Ecto neural progenitor cell (in vitro differentiated cells): ENCODE measurements at regions not wholly inside any gene's neighbourhood (a gene's known extent, or its start where the extent isn't known, plus 50 kb on each side); places are given as distances from the start of the nearest gene placed in this dataset.
"Not testable (repeated sequence)": the region's sequence is repeated elsewhere in the genome, so short reads cannot be mapped to it uniquely, and the experiment has no call there.

Experiments used
- DNase-seq: peaks from one replicate; pipeline ENCODE4 v3.0.0-alpha.2; 2018; ENCODE audit warnings: low spot score

DNA sequence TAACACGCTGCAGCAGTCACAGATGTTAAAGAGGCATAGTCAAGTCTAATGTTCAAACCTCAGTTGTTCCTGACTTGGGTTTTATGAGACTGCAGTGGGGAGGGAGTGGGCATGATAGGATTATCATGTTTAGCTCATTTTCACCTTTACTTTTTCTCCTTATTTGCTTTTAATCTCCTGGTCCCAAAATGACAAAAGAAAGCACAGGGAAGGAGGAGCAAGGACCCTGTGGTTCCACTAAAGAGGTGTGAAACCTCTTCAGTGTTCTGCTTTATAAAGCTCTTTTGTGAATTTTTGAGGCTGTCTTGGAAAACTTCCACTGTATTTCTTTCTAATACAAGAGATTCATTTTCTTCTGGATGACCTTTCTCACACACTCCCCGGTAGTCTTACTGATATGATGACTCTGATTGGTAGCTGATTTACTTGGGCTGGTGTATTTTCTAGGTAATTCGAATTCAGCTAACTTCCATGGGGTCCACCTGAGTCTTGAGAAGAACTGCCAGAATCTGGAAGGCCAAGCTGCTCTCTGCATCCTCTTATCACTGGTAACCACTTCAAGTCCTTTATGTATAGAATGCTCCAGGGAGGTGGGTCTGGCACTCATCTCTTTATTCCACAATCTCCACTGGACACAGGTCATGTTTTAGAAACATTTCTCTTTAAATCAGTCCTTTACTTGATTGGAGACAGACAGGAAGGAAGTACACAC is 1364.4 kb upstream of the CDH9 start:
- DNase-seq: no peak

DNA sequence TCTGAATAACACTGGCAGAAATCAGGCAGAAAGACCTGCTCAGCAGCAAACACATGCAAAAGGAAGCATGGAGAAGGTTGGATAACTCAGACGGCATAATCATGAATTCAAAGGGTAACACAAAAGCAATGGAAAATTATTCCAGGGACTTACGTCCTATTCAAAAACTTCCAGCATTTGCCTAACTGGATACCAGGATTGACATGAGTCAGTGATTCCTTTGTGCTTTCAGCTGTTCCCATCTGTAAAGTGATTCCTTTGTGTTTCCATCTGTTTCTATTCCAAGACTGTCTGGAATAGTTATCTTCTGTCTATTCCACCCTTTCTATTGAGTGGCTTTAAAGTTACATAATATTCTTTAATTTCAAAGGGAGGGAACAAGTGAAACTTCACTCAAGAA is 1361.7 kb upstream of the CDH9 start:
- no peak for DNase-seq

DNA sequence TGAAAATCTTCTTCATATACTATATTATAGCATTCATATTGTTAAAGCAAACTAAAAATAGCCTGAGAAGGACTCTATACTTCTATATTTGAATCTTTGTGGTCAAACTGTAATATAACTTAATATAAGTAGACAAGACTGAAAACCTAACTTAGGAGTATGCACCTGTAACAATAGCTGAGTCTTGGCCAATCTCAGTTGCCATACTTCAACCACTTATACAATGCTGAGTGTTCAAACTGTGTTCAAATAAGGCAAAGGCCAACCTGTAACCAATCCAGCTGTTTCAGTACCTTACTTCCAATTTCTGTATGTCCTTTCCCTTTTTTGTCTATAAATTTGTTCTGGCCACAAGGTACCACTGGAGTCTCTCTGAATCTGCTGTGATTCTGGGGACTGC is 1360.8 kb upstream of the CDH9 start:
- no peak for DNase-seq

DNA sequence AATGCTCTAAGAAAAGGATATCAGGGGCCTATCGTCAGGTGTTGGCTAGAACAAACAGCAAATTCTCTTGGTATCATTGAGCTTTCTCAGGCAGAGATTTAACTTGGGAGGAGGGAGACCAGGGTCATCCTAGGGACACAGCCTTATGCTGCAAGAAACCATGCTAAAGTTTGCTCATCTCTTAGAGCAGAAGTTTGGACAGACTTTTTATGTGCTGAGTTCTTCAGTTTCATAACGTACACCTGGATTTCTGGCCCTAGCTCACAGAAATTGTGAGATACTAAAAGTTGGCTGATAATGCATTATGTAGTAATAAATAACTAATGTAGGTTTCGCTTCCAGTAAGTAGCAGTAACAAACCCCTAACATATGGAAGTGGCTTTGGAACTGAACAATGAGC is 1359.8 kb upstream of the CDH9 start:
- no peak for DNase-seq

DNA sequence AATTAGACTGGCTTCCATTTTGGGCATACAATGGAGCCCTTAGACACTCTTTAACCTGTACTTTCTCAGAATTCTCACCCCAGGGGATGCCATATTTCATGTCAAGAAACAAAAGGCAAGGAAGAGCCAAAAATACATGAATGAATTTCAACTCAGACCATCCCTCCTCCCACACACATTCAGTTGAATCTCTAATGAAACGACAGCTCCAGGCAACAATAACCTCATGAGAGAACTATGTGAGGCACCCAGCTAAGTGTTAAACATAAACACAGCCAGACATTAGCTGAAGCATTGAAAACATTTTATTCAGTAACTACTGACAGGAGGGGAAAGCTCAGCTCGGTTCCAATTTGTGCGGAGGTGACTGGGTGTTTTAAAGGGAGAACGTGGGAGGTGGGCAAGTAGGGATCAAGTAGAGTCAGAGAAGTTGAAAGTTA is 1359.1 kb upstream of the CDH9 start:
- no peak for DNase-seq

DNA sequence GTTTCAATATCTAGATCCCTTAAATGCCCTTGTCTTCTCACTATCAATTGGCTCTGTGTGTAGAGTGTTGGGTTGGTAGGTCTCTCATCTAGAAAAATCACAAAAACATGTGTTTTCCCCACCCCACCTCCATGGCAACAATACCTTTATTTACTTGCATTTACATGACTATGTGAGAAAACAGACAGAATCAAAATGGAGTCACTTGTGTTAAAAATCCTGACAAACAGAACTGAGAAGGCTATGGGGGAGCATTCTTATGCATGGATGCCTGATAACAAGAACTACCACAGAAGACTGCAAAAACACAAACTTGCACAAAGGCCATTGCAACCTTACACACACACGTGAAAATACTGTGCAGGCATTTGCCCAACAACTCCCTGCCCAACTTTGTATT is 1352.9 kb upstream of the CDH9 start:
- DNase-seq: no peak

DNA sequence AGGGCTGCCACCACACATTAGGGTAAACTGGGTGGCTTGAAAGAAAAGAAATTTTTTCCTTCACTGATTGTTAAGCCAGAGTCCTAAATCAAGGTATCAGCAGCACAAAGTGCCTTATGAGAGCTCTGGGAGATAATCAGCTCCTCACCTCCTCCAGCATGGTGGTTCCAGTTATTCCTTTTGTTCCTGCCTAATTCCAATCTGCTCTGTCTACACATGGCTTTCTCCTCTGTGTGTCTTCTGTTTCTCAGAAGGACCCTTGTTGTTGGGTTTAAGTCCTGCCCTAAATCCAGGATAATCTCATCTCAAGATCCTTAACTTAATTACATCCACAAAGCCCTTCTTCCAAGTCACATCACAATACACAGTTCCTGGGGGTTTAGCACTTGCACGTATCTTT is 1352.0 kb upstream of the CDH9 start:
- no peak for DNase-seq

DNA sequence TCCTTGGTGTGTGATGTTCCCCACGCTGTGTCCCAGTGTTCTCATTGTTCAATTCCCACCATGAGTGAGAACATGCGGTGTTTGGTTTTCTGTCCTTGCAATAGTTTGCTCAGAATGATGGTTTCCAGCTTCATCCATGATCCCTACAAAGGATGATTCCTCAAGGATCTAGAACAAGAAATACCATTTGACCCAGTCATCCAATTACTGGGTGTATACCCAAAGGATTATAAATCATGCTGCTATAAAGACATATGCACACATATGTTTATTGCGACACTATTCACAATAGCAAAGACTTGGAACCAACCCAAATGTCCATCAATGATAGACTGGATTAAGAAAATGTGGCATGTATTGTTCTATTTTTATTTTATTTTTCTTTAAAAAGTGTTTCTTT is 1351.3 kb upstream of the CDH9 start:
- not testable (repeated sequence) for DNase-seq

DNA sequence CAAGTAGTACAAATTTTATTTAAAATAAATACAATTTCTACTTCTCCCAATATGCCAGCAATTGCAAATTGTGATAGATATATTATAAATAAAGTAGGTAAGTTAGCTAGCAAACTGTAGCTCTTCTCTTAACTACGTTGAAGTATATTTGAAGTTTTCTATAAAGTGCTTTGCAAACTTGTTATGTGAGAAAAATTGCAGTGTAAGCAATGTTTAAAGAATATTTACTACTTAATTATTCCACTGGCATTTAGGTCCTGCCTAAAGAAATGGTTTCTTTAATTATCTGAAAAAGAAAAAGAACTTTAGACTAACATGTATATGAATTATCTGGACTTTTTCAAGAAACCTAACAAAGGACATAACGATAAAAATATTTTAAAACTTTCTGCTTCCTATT is 1350.0 kb upstream of the CDH9 start:
- no peak for DNase-seq

DNA sequence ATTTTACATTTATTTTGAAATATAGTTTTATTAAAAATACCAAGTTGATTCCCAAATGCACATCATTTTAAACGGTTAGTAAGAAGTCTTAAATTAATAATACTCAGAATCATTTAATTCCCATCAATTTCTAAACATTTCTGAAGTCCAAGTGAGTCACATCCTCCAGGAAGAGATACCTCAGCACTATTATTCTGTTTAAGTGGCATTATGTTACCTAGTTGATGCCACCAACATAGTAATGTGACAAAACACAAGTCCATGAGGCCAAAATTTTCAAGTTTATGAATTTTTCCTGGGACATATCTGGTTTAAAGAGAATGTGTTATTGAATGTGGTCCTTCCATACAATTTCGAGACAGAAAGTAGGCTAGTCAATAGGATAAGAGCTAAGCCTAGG is 1348.3 kb upstream of the CDH9 start:
- DNase-seq: no peak

DNA sequence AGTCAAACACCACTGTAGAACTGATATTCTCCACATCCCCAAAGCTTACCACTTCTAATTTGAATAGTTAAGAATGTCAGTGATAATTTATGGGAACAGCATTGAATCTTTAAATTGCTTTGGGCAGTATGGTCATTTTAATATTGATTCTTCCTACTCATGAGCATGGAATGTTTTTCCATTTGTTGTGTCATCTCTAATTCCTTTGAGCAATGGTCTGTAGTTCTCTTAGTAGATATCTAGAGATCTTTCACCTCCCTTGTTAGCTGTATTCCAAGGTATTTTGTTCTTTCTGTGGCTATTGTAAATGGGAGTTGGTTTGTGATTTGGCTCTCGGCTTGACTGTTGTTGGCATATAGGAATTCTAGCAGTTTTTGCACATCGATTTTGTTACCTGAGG is 1341.8 kb upstream of the CDH9 start:
- DNase-seq: no peak

DNA sequence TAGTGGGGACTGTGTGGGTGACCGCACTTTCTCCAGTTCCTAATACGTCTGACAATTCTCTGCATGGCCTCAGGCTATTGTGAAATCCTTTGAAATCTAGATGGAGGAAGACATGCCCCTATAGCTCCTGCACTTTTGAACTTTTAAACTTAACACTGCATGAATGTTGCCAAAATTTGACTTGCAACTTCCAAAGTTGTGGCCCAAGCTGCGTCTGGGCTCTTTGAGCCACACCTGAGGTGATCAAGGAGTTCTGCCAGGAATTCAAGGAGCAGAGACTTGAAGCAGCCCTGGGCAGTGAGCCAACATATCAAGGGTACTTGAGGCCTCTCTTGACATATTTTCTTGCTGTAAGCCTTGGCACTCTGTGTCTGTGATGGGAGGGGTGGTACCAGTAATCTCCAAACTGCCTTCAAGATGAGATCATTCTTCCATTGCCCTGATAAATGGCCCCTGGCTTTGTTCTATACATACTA is 1336.1 kb upstream of the CDH9 start:
- DNase-seq: no peak

DNA sequence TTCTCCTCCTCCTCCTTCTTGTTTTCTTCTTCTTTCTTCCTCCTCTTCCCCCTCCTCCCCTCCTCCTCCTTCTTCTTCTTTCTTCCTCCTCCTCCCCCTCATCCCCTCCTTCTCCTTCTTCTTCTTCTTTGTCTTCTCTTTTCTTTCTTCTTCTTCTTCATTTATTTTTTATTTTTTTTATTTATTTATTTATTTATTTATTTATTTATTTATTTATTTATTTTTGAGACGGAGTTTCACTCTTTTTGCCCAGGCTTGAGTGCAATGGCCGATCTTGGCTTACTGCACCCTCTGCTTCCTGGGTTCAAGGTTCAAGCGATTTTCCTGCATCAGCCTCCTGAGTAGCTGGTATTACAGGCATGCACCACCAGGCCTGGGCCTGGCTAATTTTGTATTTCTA is 1332.5 kb upstream of the CDH9 start:
- no peak for DNase-seq

DNA sequence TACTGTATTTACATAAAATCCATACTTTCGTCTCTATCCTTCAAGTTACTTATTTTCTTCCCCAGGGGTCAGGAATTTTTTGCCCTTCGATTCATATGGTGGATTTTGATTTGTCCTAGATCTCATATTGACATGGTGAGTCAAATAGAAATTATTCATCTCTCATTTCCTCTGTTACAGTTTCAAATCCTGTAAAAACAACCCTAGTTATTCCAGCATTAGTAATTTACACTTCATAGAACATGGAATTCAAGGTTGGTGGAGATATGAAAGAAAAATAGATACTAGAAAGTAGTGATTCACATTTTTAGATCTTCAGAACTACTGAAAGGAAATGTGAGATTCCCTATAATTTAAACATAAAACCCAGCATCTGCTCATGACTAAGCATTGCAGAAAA is 1331.0 kb upstream of the CDH9 start:
- DNase-seq: no peak

DNA sequence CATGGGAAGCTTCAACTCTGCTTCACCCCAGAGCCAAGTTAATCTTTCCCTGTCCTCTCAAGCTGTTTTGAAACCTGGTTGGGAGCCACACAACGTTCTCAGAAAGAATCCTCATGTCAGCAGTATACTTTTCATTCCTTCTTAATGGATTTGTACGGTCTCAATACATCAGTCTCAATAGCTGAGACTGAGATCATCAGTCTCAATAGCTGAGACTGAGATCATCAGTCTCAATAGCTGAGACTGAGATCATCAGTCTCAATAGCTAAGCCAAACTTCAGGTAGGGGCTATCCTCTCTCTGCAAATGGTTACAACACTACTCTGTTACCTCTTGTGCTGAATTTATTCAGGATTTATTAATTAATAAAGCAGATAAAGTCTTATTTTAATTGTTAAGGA is 1317.4 kb upstream of the CDH9 start:
- no peak for DNase-seq

DNA sequence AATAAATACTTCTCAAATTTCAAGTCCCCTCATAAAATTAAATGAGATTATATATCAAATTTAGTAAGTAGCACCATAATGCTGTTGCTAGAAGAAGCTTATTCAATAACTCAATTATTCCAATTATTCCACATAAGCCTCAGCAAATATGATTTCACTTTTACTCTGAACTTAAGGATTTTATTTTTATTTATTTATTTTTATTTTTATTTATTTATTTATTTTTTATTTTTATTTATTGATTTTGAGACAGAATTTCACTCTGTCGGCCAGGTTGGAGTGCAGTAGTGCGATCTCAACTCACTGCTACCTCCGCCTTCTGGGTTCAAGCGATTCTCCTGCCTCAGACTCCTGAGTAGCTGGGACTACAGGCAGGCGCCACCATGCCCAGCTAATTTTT is 1308.3 kb upstream of the CDH9 start:
- DNase-seq: no peak

DNA sequence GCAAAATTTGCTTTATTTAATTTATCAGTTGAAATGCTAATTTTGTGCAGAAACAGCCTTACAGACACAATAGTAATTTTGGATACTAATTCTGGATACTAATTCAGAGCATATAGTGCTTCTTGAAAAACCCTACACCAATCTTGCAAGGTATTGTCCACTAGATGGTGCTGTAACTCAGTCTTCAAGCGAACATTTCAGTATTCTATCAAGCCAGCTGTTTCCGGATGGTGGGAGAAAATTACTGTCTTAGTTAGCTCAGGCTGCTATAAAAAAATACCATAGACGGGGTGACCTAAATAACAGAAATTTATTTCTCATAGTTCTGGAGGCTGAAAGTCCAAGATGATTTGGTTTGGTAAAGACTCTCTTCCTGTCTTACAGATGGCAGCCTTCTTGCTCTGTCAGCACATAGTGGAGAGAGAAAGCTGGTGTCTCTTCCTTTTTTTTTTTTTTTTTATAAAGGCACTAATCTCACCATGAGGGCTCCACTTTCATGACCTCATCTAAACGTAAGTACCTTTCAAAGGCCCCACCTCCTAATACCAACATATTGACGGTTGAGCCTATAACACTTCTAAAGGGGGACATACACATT is 1306.5 kb upstream of the CDH9 start:
- no peak for DNase-seq

DNA sequence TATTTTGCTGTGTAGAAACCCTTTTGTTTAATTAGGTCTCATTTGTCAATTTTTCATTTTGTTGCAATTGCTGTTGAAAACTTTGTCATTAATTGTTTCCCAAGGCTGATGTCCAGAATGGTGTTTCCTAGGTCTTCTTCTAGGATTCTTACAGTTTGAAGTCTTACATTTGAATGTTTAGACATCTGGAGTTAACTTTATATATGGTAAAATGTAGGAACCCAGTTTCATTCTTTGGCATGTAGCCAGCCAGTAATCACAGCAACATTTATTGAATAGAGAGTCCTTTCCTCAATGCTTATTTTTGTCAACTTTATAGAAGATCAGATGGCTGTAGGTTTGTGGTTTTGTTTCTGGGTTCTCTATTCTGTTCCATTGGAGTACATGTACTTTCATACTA is 1290.8 kb upstream of the CDH9 start:
- no peak for DNase-seq

DNA sequence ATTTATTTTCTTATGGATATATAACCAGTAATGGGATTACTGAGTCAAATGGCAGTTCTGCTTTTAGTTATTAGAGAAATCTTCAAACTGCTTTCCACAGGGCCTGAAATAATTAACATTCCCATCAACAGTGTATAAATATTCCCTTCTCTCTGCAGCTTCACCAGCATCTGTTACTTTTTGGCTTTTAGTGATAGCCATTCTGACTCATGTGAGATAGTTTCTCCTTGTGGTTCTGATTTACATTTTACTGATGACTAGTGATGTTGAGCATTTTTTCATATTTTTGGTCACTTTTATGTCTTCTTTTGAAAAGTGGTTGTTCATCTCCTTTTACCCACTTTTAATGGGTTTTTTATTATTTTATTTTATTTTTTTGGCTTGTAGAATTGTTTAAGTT is 1290.3 kb upstream of the CDH9 start:
- DNase-seq: no peak

DNA sequence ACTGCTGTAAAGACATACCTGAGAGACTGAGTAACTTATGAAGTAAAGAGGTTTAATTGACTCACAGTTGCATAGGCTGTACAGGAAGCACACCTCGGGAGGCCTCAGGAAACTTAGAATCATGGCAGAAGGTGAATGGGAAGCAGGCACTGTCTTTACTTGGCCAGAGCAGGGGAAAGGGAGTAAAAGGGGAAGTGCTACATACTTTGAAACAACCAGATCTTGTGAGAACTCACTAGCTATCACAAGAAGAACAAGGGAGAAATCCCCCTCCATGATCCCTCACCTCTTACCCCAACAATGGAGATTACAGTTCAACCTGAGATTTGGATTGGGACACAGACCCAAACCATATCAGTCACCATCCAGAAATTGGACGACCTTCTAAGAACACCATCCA is 1285.8 kb upstream of the CDH9 start:
- no peak for DNase-seq

DNA sequence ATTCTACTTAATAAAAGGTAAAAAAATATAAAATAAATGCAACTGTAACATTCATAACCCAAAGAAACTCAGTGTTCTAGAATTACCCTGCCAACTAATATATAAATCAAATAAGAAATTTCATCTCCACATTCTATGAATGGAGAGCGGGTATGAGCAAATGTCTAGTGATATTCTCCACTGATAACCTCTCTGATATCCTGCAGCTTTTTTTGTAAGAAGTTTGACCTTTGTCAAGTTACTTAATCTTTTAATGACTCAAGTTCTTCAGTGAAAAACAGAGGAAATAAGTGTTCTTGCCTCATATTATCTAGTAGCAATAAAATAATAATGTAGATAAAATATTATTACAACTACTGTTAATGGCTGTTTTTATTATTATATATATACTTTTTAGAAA is 1275.6 kb upstream of the CDH9 start:
- no peak for DNase-seq

DNA sequence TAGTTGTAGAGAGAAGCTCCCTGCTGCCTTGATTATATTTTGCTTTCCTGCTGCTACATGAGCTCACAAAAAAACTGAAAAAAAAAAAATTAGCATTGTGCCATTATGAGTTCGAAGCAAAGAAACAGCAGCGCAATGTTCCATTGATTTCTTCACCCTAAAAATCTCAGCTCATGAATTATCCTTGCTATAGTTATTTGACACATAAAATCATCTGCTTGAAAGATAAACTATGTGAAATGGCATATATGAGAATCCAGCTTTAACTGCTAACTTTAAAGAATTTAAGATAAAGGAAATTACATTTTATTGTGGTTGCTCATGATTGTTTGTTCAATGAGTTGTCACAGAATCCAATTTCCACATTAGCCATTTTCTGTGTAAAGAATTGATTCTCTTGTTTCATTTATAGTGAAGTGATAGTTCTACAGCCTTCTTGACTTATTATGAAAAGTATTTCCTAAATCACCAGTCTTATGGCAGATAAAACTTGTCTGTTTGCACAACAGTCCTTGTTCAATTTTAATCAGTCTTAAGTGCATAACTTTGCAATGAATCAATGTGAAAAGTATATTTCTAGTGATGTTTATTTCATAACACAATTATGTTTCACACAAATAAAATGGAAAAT is 1275.0 kb upstream of the CDH9 start:
- no peak for DNase-seq

DNA sequence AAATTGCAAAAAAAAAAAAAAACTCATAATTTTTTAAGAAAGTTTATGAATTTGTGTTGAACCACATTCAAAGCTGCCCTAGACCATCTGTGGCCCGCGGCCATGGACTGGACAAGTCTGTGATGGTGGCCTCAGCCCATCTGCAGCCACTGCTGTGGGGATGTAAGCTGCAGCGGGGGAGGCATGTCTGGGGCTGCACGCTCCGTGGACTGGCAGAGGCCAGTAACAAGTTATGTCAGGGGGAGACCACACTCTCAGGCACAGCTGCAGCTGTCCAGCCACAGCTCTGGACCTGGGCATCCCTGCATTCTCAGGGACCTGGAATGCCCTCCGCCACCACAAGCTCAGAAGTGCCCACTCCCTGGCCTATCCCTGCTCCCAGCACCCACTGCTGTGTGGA is 1272.3 kb upstream of the CDH9 start:
- DNase-seq: no peak

DNA sequence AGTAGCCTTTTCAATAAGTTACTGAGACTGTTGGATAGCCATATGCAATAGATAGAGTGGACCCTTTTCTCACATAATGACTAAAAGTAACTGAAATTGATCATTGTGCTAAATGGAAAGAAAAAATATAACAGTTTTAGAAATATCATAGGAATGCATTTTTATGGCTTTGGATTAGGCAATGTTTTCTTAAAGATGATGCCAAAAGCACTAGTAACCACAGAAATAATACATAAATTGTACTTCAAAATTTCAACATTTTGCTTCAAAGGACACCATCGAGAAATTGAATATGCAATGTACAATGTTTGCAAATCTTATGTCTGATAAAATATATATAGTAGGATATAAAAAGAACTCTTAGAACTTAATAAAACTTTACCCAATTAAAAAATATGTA is 1267.5 kb upstream of the CDH9 start:
- DNase-seq: no peak
